GM21786 (cell line): ENCODE measurements at regions not wholly inside any gene's neighbourhood (a gene's known extent, or its start where the extent isn't known, plus 50 kb on each side); places are given as distances from the start of the nearest gene placed in this dataset.
"Not testable (repeated sequence)": the region's sequence is repeated elsewhere in the genome, so short reads cannot be mapped to it uniquely, and the experiment has no call there.

Experiments used
- ATAC-seq: cut with Tn5 transposase; IDR thresholded peaks from one replicate; pipeline ENCODE4 v1.9.1; 2021; ENCODE audit not compliant: unreplicated experiment

GRCh38 chr9:710951-711745 lies 130.3 kb upstream of the DMRT1 start:
- ATAC-seq: no peak

- ATAC-seq: no peak
Observed at GRCh38 chr9:711761-712553, 129.5 kb upstream of the DMRT1 start.

- ATAC-seq: no peak
Observed at GRCh38 chr9:712643-713042, 128.9 kb upstream of the DMRT1 start.

GRCh38 chr9:713091-713490 lies 128.4 kb upstream of the DMRT1 start:
- ATAC-seq: no peak

GRCh38 chr9:714675-715074 lies 126.8 kb upstream of the DMRT1 start:
- no peak for ATAC-seq

- ATAC-seq: no peak
Observed at GRCh38 chr9:715300-715699, 126.2 kb upstream of the DMRT1 start.

- no peak for ATAC-seq
Observed at GRCh38 chr9:715743-716400, 125.6 kb upstream of the DMRT1 start.

GRCh38 chr9:717722-718121 lies 123.8 kb upstream of the DMRT1 start:
- no peak for ATAC-seq

- no peak for ATAC-seq
Observed at GRCh38 chr9:720239-720881, 121.1 kb upstream of the DMRT1 start.

- ATAC-seq: no peak
Observed at GRCh38 chr9:722388-722980, 119.0 kb upstream of the DMRT1 start.

GRCh38 chr9:724461-724860 lies 117.0 kb upstream of the DMRT1 start:
- ATAC-seq: not testable (repeated sequence)

GRCh38 chr9:726005-726404 lies 115.5 kb upstream of the DMRT1 start:
- ATAC-seq: no peak

GRCh38 chr9:727767-728166 lies 113.7 kb upstream of the DMRT1 start:
- ATAC-seq: no peak

- ATAC-seq: no peak
Observed at GRCh38 chr9:728535-728934, 113.0 kb upstream of the DMRT1 start.

GRCh38 chr9:731474-731873 lies 110.0 kb upstream of the DMRT1 start:
- no peak for ATAC-seq

- ATAC-seq: no peak
Observed at GRCh38 chr9:734831-735511, 106.5 kb upstream of the DMRT1 start.

GRCh38 chr9:737400-738120 lies 103.9 kb upstream of the DMRT1 start:
- ATAC-seq: no peak

GRCh38 chr9:738209-738915 lies 103.1 kb upstream of the DMRT1 start:
- no peak for ATAC-seq

GRCh38 chr9:739362-739761 lies 102.1 kb upstream of the DMRT1 start:
- ATAC-seq: no peak
